Esophagus squamous epithelium (tissue), 5 donors: ENCODE measurements at regions not wholly inside any gene's neighbourhood (a gene's known extent, or its start where the extent isn't known, plus 50 kb on each side); places are given as distances from the start of the nearest gene placed in this dataset.
"Not testable (repeated sequence)": the region's sequence is repeated elsewhere in the genome, so short reads cannot be mapped to it uniquely, and the experiment has no call there.

Experiments used
- DNase-seq: peaks from one replicate; lab custom pipeline; 2025; lab: John Stamatoyannopoulos, UW
- H3K27ac ChIP-seq, 4 donors: fragments of 200-600 bp; sonication (generic); one replicate each; pipeline ENCODE4 v1.5.1; 2016 to 2019; ENCODE audit warnings: mild to moderate bottlenecking in 1 of 4
- H3K27me3 ChIP-seq, 4 donors: fragments of 200-600 bp; sonication (generic); 1 replicate in 3 of 4; 2 replicates in 1 of 4; pipeline versions ENCODE4 v1.5.1 to v1.6.0; 2017 to 2021; ENCODE audit warnings: antibody characterized with exemption in 1 of 4
- H3K36me3 ChIP-seq, 3 donors: fragments of 200-600 bp; sonication (generic); one replicate each; pipeline ENCODE4 v1.5.1; 2016 to 2019
- H3K4me1 ChIP-seq, 3 donors: fragments of 200-600 bp; sonication (generic); one replicate each; pipeline ENCODE4 v1.5.1; 2017 to 2019
- H3K4me3 ChIP-seq, 4 donors: fragments of 200-600 bp; sonication (generic); 1 replicate in 3 of 4; 2 replicates in 1 of 4; pipeline ENCODE4 v1.5.1; 2016 to 2019; ENCODE audit warnings: mild to moderate bottlenecking in 2 of 4, moderate library complexity in 1 of 4
- H3K9me3 ChIP-seq, 3 donors: fragments of 200-600 bp; sonication (generic); one replicate each; pipeline ENCODE4 v1.5.1; 2016 to 2019
- WGBS, 2 donors: methylation state at CpG; one replicate each; pipeline ENCODE4 v1.1.5; 2018; 5-methylcytosine and 5-hydroxymethylcytosine counted together
- intact Hi-C: fragments of 100-400 bp; cut with DNase I; formaldehyde crosslinking; loops from one replicate; pipeline ENCODE4 v1.15.0; 2022
- donor health status: DM: yes; HTN: yes; CAD: no.

DNA sequence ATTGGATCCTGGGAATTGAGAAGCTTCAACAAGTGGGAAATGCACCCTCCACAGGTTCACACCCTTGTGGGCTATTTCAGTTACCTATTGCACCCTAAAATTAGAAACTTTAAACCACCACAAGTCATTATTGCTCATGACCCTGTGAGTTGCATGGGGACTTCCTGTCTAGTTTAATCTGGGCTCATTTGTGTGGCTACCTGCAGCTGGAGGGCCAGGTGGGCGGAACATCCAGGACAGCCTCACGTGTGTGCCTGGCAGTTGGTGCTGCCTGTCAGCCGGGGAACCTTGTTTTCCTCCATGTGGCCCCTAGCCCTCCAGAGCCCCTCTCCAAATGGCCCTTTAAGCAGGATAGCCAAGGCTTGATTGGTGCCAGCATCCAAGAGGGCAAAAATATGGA is 128.5 kb upstream of the ROPN1B start:
- intact Hi-C loops, H3K4me3 ChIP-seq, H3K9me3 ChIP-seq, DNase-seq, H3K4me1 ChIP-seq, H3K27ac ChIP-seq, H3K36me3 ChIP-seq, H3K27me3 ChIP-seq: not testable (repeated sequence)
- 80% methylated on average over 2 of the region's 3 CpGs; no CpG with 5 or more reads in 1 of the 2 donors for WGBS, 2 donors

DNA sequence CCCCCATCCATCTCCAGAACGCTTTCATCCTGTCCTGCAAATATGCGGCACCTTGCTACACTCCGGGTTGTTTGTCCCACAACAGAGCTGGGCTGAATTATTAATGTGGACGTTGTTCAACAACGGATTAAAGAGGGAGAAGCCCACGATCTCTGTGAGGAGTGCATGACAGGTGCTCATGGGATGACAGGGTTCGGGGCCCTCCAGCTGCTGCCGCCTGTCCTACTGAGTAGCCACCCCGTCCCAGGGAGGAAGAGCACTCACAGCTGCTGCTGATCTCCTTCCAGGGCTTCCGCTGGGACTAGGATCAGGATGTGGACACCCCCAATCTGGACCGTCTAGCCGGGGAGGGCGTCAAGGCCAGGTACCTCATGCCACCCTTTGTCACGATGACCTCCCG is 121.0 kb upstream of the ROPN1B start:
- 92 to 94% methylated on average over 9 to 10 of the region's 15 CpGs for WGBS, 2 donors
- DNase-seq, intact Hi-C loops, H3K4me1 ChIP-seq, H3K27ac ChIP-seq, H3K4me3 ChIP-seq, H3K27me3 ChIP-seq: not testable (repeated sequence)
- Histone ChIP-seq H3K36me3 (peaks cover 0 to 14% (median 0%) of the 10 kb centered on the region in 3 donors), H3K9me3 (peaks cover 0 to 13% (median 0%) of the 10 kb centered on the region in 3 donors)

DNA sequence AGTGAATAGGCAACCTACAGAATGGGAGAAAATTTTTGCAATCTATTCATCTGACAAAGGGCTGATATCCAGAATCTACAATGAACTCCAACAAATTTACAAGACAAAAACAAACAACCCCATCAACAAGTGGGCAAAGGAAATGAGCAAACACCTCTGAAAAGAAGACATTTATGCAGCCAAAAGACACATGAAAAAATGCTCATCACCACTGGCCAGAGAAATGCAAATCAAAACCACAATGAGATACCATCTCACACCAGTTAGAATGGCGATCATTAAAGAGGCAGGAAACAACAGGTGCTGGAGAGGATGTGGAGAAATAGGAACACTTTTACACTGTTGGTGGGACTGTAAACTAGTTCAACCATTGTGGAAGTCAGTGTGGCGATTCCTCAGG is 114.0 kb upstream of the ROPN1B start:
- H3K27me3 ChIP-seq, intact Hi-C loops, H3K27ac ChIP-seq, H3K9me3 ChIP-seq, H3K4me1 ChIP-seq, H3K36me3 ChIP-seq, DNase-seq, H3K4me3 ChIP-seq: not testable (repeated sequence)
- WGBS, 2 donors, result 80 to 88% methylated on average over 2 of the region's 2 CpGs

DNA sequence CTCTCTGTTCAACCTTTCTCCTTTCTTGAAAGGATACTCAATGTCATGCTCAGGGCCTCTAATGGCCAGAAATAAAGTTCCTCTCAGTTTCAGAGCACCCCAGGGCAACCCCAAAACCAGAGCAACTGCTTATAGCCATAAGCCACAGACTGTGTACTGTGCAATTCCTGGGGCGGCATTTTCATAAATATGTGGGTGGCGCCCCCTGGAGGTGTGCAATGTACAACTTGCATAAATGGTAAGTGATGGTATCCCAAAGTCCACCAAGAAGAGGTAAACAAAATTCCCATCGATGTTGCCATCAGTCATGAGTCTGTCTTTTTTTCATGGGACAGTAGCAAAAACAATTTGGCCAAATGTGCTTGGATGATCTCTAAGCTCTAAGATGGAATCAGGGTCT is 108.4 kb upstream of the ROPN1B start:
- WGBS, 2 donors, result 78 to 79% methylated on average over 3 of the region's 3 CpGs
- not testable (repeated sequence) for H3K4me3 ChIP-seq, DNase-seq

DNA sequence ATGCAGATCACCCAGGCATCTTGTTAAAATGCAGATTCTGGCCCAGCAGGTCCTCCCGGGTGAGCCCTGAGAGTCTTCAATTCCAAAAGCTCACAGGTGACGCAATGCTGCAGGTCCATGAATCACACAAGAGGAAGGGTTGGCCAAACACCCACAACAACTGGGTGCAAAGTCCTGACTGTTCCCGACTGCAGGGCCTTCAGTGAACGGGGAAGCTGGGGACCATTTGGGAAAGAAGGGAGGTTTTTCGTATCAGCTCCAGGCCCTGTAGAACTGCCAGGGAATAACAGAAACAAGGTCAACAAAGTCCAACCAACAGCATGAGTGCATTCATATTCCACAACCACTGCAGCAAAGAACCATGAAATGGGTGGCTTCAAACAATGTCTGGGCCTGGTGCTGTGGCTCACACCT is 106.1 kb upstream of the ROPN1B start:
- 38 to 100% methylated on average over 1 to 4 of the region's 5 CpGs for WGBS, 2 donors
- not testable (repeated sequence) for DNase-seq

More for the DNA sequence above, 108.4 kb upstream of the ROPN1B start:
- intact Hi-C loops, H3K36me3 ChIP-seq, H3K27ac ChIP-seq, H3K4me1 ChIP-seq, H3K27me3 ChIP-seq, H3K9me3 ChIP-seq: not testable (repeated sequence)

DNA sequence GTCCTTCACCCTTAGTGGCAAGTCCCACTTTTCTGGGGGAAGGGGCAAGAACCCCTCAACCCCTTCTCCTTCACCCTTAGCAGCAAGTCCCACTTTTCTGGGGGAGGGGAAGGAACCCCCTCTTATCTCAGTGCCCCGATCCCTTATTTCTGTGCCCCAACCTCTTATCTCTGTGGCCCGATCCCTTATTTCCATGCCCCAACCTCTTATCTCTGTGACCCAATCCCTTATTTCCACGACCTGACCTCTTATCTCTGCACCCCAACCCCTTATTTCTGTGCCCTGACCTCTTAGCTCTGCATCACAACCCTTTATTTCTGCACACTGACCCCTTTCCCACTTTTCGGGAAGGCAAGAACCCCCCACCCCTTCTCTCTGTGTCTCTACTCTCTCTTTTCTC is 104.4 kb upstream of the ROPN1B start:
- H3K4me3 ChIP-seq, H3K27ac ChIP-seq, H3K9me3 ChIP-seq, H3K27me3 ChIP-seq, H3K36me3 ChIP-seq, intact Hi-C loops, H3K4me1 ChIP-seq, DNase-seq: not testable (repeated sequence)
- WGBS, 2 donors, result 82 to 84% methylated on average over 4 of the region's 4 CpGs

More for the DNA sequence above, 106.1 kb upstream of the ROPN1B start:
- H3K36me3 ChIP-seq, intact Hi-C loops, H3K9me3 ChIP-seq, H3K4me1 ChIP-seq, H3K4me3 ChIP-seq, H3K27ac ChIP-seq, H3K27me3 ChIP-seq: not testable (repeated sequence)

DNA sequence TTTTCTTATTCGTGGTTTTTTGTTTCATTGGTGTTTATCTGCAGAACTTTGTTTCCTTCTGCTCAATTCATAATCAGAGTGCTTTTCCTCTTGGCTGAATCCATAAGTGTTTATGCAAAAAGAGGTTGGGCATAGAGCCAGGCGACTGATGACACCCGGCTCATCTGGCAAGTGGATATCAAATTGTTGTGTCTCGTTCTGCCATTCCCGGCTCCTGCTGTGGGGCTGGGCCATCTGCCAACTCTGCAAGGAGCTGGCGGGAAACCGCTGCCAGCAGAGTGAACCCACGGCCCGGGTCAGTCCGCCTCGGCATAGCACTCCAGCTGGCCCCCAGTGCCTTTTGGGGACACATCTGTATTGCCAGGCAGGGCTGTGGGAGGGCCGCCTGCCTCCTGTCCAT is 83.0 kb upstream of the ROPN1B start:
- WGBS, 2 donors, result 47 to 63% methylated on average over 6 to 8 of the region's 12 CpGs
- H3K36me3 ChIP-seq, intact Hi-C loops, H3K27me3 ChIP-seq, DNase-seq, H3K4me3 ChIP-seq, H3K4me1 ChIP-seq: not testable (repeated sequence)
- Histone ChIP-seq H3K27ac (peak overlapping the region in 1 of 4 donors; percentile 15), H3K9me3 (peaks cover 0 to 27% (median 0%) of the 10 kb centered on the region in 3 donors)

DNA sequence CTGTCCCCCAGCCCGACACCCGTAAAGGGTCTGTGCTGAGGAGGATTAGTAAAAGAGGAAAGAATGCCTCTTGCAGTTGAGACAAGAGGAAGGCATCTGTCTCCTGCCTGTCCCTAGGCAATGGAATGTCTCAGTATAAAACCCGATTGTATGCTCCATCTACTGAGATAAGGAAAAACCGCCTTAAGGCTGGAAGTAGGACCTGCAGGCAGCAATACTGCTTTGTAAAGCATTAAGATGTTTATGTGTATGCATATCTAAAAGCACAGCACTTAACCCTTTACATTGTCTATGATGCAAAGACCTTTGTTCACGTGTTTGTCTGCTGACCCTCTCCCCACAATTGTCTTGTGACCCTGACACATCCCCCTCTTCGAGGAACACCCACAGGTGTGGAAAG is 69.8 kb upstream of the ROPN1B start:
- WGBS, 2 donors, result 64 to 86% methylated on average over 4 of the region's 6 CpGs
- H3K9me3 ChIP-seq, H3K4me1 ChIP-seq, H3K27ac ChIP-seq, intact Hi-C loops, H3K36me3 ChIP-seq, H3K27me3 ChIP-seq, DNase-seq, H3K4me3 ChIP-seq: not testable (repeated sequence)

DNA sequence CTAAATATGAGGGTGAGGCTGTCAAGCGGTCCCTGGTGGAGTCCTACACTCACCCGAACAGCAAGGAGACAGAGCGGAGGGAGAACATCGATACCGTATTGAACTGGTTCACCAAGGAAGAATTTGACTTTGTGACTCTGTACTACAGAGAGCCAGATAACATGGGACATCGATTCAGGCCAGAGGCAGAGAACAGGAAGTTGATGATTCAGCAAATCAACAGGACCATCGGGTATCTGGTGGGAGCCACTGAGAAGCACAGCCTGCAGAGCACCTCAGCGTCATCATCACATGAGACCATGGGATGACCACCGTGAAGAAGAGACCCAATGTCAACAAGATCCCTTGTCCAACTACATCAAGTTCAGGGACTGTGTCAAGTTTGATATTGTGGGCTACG is 67.5 kb upstream of the ROPN1B start:
- H3K4me3 ChIP-seq, DNase-seq, intact Hi-C loops, H3K4me1 ChIP-seq, H3K27me3 ChIP-seq, H3K9me3 ChIP-seq, H3K27ac ChIP-seq: not testable (repeated sequence)
- 88 to 94% methylated on average over 9 to 10 of the region's 10 CpGs for WGBS, 2 donors
- H3K36me3 ChIP-seq, result peaks cover 0 to 15% (median 0%) of the 10 kb centered on the region in 3 donors

DNA sequence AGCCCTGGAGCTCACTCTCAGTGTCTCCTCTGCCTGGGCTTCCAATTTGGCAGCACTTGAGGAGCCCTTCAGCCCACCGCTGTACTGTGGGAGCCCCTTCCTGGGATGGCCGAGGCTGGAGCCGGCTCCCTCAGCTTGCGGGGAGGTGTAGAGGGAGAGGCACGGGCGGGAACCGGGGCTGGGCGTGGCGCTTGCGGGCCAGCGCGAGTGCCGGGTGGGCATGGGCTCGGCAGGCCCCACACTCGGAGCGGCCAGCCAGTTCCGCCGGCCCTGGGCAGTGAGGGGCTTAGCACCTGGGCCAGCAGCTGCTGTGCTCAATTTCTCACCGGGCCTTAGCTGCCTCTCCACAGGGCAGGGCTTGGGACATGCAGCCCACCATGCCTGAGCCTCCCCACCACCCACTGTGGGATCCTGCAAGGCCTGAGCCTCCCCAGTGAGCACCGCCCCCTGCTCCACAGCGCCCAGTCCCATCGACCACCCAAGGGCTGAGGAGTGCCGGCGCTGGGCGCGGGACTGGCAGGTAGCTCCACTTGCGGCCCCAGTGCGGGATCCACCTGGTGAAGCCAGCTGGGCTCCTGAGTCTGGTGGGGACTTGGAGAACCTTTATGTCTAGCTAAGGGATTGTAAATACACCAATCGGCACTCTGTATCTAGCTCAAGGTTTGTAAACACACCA is 65.1 kb upstream of the ROPN1B start:
- DNase-seq, H3K27me3 ChIP-seq, H3K4me3 ChIP-seq, intact Hi-C loops, H3K9me3 ChIP-seq, H3K4me1 ChIP-seq, H3K27ac ChIP-seq: not testable (repeated sequence)
- 100% methylated on average over 1 of the region's 29 CpGs; no CpG with 5 or more reads in 1 of the 2 donors for WGBS, 2 donors
- H3K36me3 ChIP-seq, result peaks cover 0 to 15% (median 0%) of the 10 kb centered on the region in 3 donors

DNA sequence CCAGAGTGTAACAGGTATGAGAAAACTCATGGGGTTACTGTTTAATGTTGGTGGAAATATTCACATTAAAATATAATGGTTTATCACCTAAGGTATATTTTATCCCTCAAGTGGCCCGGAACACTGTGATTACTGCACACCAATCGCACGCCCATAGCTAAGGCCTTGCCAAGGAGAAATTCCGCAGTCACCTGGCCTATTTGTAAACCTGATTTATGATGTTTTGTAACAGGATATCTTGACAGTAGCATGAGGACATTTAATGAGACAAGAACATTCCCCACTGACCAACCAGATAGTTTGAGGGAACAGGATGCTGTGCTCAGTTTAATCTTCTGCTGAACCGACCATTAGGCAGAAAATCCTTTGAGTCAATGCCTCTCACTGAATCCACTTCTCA is 61.7 kb upstream of the ROPN1B start:
- 91 to 95% methylated on average over 5 of the region's 5 CpGs for WGBS, 2 donors
- DNase-seq, H3K9me3 ChIP-seq, intact Hi-C loops, H3K27ac ChIP-seq, H3K4me1 ChIP-seq, H3K4me3 ChIP-seq, H3K27me3 ChIP-seq: not testable (repeated sequence)
- H3K36me3 ChIP-seq, result peaks cover 0 to 15% (median 0%) of the 10 kb centered on the region in 3 donors

DNA sequence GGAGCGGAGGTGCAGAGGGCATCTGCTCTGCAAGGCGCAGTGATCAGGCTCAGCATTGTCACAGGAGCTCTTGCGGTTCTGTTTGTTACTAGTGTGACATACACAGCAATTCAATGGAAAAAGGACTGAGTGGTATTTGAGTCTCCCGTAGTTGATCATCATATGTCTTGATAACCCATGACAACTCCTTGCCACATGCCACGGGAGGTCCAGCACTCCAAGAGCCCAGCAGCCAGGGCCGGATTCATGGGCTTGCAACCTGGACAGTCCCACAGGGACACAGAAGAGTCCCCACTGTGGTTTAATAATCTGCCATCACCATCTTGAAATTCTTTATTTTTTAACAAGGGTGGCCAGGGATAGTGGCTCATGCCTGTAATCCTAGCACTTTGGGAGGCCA is 58.1 kb upstream of the ROPN1B start:
- H3K27ac ChIP-seq, H3K4me3 ChIP-seq, intact Hi-C loops, DNase-seq, H3K9me3 ChIP-seq, H3K27me3 ChIP-seq, H3K36me3 ChIP-seq: not testable (repeated sequence)
- WGBS, 2 donors, result 93 to 96% methylated on average over 6 of the region's 6 CpGs
- peaks cover 0 to 17% (median 6%) of the 10 kb centered on the region in 3 donors for H3K4me1 ChIP-seq

DNA sequence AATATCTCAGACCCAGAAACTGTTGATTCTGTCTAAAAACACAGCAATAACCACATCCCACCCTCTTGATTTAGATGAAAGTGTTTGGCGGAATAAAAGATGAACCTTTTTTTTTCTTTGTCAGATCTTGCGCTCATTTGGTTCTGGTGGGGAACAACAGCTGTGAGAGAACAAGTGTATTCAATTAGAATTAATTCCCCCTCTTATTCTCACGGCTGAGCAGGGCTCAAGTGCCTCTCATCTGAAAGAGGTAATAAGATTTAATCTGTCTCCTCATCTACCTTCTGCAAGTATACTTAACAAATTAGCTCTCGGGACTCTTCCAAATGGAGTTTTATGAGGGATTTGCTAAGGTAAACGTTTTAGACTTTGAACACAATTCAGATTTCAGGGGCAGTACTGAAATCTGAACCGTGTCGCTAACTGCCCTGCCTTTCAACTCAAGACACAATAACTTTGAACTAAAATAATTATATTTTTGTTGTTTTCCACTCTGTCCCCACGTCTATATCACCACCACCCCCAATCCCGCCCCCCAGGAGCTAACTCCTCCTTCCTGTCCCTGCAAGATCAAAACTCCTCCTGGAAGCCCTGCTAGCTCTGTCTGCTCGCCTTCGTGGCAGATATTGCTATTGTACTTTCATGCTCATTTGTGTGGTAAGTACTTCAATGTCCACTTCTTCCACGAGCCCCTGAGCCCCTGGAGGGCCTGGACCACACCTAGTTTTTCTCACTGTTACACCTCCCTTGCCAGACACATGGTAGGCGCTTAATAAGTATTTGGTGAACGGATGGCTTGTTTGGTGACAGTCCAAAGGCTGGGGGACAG is 54.2 kb upstream of the ROPN1B start:
- WGBS, 2 donors, result 16 to 24% methylated on average over 10 to 11 of the region's 14 CpGs
- H3K9me3 ChIP-seq, H3K36me3 ChIP-seq, intact Hi-C loops, DNase-seq, H3K27me3 ChIP-seq: not testable (repeated sequence)
- Histone ChIP-seq H3K4me3 (peak overlapping the region; percentile 61 to 86 (median 78)), H3K27ac (peak overlapping the region; percentile 92 to 97 (median 95)), H3K4me1 (peaks cover 5 to 25% (median 8%) of the 10 kb centered on the region in 3 donors)
